ENCODE measurements at regions not wholly inside any gene's neighbourhood (a gene's known extent, or its start where the extent isn't known, plus 50 kb on each side); places are given as distances from the start of the nearest gene placed in this dataset.
A peak's percentile ranks its signal among the peaks of the same experiment; 100 is the strongest.

DNA sequence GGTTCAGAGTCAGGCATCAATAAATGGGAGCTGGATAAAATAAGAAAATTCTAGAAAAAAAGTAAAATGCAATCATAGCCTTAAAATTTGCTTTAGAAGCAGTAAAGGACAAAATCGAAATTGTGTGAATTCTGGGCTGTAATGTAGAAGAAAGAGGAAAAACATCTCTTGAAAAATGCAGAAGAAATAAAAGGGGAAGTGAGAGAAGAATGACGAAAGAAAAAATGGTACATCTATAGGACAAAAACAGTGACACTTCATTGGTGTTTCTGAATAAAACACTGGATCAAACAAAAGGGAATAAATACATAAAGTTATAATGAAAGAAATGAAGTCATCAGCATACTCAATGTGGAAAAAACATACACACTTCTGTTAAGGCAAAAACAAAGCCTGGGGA is 642.3 kb downstream of the ACTL7B start:
- Histone ChIP-seq H3K36me3 (no peaks in the 10 kb centered on the region), H3K27ac (peak overlapping the region in 1 of 10 donors; percentile 57), H3K27me3 (no peaks in the 10 kb centered on the region), H3K9me3 (peaks cover 0 to 1% (median 0%) of the 10 kb centered on the region in 11 donors), H3K4me3 (no peak overlapping the region), H3K4me1 (peaks cover 0 to 5% (median 0%) of the 10 kb centered on the region in 9 donors)
- WGBS, 2 donors = 71 to 77% methylated on average over 2 of the region's 2 CpGs
- ATAC-seq (no peak), DNase-seq (no peak)
- TF ChIP-seq, protein P1, sequence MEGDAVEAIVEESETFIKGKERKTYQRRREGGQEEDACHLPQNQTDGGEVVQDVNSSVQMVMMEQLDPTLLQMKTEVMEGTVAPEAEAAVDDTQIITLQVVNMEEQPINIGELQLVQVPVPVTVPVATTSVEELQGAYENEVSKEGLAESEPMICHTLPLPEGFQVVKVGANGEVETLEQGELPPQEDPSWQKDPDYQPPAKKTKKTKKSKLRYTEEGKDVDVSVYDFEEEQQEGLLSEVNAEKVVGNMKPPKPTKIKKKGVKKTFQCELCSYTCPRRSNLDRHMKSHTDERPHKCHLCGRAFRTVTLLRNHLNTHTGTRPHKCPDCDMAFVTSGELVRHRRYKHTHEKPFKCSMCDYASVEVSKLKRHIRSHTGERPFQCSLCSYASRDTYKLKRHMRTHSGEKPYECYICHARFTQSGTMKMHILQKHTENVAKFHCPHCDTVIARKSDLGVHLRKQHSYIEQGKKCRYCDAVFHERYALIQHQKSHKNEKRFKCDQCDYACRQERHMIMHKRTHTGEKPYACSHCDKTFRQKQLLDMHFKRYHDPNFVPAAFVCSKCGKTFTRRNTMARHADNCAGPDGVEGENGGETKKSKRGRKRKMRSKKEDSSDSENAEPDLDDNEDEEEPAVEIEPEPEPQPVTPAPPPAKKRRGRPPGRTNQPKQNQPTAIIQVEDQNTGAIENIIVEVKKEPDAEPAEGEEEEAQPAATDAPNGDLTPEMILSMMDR (IDR thresholded peaks at IDR 0.05) = no peak
- intact Hi-C loops (cut with DNase I) = no loop called here

DNA sequence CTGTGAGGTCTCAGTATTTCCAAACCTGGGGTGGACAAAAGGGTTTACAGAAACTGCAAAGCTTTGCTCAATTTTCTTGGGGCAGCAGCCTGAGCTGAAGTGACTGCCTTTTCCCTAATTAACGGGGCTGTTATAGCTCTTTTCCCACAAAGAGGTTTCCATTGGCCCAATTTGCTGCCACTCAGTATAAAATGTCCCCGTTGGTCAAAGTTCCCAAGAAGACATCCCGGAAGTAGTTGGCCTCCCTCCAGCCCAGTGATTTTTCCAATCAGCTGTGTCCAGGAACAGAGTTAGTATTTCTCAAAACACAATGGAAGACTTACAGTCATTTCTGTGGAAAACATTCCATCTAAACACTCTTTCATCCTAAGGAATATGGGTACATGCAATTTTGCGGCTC is 643.6 kb downstream of the ACTL7B start:
- WGBS, 2 donors = 73 to 82% methylated on average over 4 of the region's 4 CpGs
- Histone ChIP-seq H3K27ac (no peak overlapping the region), H3K9me3 (no peaks in the 10 kb centered on the region), H3K4me1 (peaks cover 0 to 5% (median 0%) of the 10 kb centered on the region in 9 donors), H3K27me3 (no peaks in the 10 kb centered on the region), H3K4me3 (no peak overlapping the region), H3K36me3 (no peaks in the 10 kb centered on the region)
- DNase-seq = peak in 1 of 2 donors; percentile 32
- TF ChIP-seq, protein P1 (IDR thresholded peaks at IDR 0.05) = no peak
- no peak for ATAC-seq
- intact Hi-C loops (cut with DNase I) = no loop called here

DNA sequence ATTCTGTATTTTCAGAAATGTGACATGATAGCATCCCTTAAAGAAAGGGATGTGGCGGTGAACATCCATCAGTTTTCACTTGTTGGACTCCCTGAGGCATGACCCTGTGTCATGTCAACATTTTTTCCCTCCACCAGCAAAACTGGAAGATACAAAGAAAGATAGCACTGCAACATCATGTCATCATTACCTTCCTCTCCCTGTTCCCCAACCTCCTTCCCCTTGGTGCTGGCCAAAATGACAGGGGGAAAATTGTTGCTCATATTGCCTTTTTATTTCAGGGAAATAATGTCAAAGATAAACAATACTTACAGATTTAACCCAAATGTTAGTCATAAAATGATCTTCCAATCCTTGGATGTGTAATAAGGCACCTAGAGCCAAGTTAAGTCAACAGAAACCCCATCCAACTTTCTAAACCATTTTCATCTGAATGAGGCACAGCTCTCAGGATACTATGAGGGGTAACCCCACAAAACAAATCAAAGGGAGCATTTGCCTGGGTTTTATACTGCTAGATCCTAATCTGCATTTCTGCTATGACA is 644.3 kb downstream of the ACTL7B start:
- Histone ChIP-seq H3K4me1 (peaks cover 0 to 5% (median 0%) of the 10 kb centered on the region in 9 donors), H3K36me3 (no peaks in the 10 kb centered on the region), H3K9me3 (no peaks in the 10 kb centered on the region), H3K4me3 (no peak overlapping the region), H3K27me3 (no peaks in the 10 kb centered on the region), H3K27ac (no peak overlapping the region)
- TF ChIP-seq, protein P1 (IDR thresholded peaks at IDR 0.05) = no peak
- DNase-seq (no peak), ATAC-seq (no peak)
- intact Hi-C loops (cut with DNase I) = no loop called here
- WGBS, 2 donors = 76 to 78% methylated on average over 1 of the region's 1 CpG

DNA sequence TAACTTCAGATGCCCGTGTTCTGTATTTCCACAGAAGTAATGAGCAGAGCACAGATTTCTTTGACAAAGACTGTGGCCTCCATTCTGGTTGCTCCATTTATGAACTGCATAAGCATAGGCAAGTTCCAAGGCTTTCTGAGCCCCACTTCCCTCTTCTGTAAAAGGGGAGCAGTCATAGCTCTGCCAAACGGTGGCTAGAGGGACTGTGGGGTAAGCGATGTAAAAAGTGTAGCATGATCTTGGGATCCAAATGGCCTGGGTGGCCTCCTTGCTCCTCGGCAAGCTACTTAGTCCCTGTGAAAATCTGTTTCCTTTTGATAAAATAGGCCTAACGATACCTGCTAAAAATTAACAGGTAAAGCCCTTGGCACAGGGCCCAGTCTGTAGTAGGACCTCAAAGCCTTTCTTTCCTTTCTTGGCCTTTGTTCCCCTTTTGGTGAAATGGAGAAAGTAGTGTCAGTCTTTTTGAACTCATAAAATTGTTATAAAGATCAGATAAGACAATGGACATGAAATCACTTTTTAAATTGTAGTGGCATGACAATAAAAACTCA is 646.6 kb downstream of the ACTL7B start:
- Histone ChIP-seq H3K9me3 (peaks cover 0 to 8% (median 0%) of the 10 kb centered on the region in 11 donors), H3K27me3 (no peaks in the 10 kb centered on the region), H3K4me1 (peaks cover 0 to 5% (median 0%) of the 10 kb centered on the region in 9 donors), H3K27ac (no peak overlapping the region), H3K4me3 (no peak overlapping the region), H3K36me3 (no peaks in the 10 kb centered on the region)
- WGBS, 2 donors = 76 to 81% methylated on average over 5 of the region's 5 CpGs
- TF ChIP-seq, protein P1 (IDR thresholded peaks at IDR 0.05) = no peak
- DNase-seq (no peak), ATAC-seq (no peak)
- intact Hi-C loops (cut with DNase I) = loop anchor here in 1 of 10 donors (10.0 kb wide), 1 partner anchor 56 kb away; no protein-coding TSS in a partner anchor

All from heart right ventricle (tissue), 16 donors.